Activated CD4-positive, alpha-beta T cell treated with anti-CD3 and anti-CD28 coated beads, Interleukin-2, Interleukin-6, amounts not matched to agents 100 ng/mL and 50 ng/mL, durations not matched to agents 16 hours and 8 hours (primary cell): ENCODE measurements at regions not wholly inside any gene's neighbourhood (a gene's known extent, or its start where the extent isn't known, plus 50 kb on each side); places are given as distances from the start of the nearest gene placed in this dataset.
A peak's percentile ranks its signal among the peaks of the same experiment; 100 is the strongest.

ENCODE experiments used
- DNase-seq: peaks from one replicate; pipeline ENCODE4 v3.0.0-alpha.2; 2020

GRCh38 chr1:115491298-115492018 is 150.3 kb upstream of the VANGL1 start:
- no peak for DNase-seq

- no peak for DNase-seq
Observed at GRCh38 chr1:115479055-115479482, 141.0 kb upstream of the NGF start.

- DNase-seq = no peak
Observed at GRCh38 chr1:115477071-115477470, 139.0 kb upstream of the NGF start.

GRCh38 chr1:115476616-115477015 is 138.6 kb upstream of the NGF start:
- no peak for DNase-seq

GRCh38 chr1:115475901-115476300 is 137.9 kb upstream of the NGF start:
- DNase-seq = no peak

GRCh38 chr1:115475252-115475651 is 137.2 kb upstream of the NGF start:
- no peak for DNase-seq

- no peak for DNase-seq
Observed at GRCh38 chr1:115473986-115474565, 136.0 kb upstream of the NGF start.

- DNase-seq = peak; percentile 36
Observed at GRCh38 chr1:115469703-115470476, 131.8 kb upstream of the NGF start.

- DNase-seq = no peak
Observed at GRCh38 chr1:115467790-115468189, 129.7 kb upstream of the NGF start.

- DNase-seq = no peak
Observed at GRCh38 chr1:115467196-115467595, 129.1 kb upstream of the NGF start.

GRCh38 chr1:115466433-115466832 is 128.4 kb upstream of the NGF start:
- no peak for DNase-seq

GRCh38 chr1:115465802-115466363 is 127.8 kb upstream of the NGF start:
- no peak for DNase-seq

- no peak for DNase-seq
Observed at GRCh38 chr1:115463347-115463746, 125.3 kb upstream of the NGF start.

- no peak for DNase-seq
Observed at GRCh38 chr1:115462566-115463076, 124.6 kb upstream of the NGF start.

GRCh38 chr1:115461526-115461925 is 123.5 kb upstream of the NGF start:
- no peak for DNase-seq

- DNase-seq = no peak
Observed at GRCh38 chr1:115459161-115459560, 121.1 kb upstream of the NGF start.

- DNase-seq = no peak
Observed at GRCh38 chr1:115458426-115459114, 120.5 kb upstream of the NGF start.

GRCh38 chr1:115457289-115457688 is 119.2 kb upstream of the NGF start:
- DNase-seq = no peak

- no peak for DNase-seq
Observed at GRCh38 chr1:115456441-115456961, 118.5 kb upstream of the NGF start.

GRCh38 chr1:115454837-115455511 is 116.9 kb upstream of the NGF start:
- no peak for DNase-seq

GRCh38 chr1:115453666-115454065 is 115.6 kb upstream of the NGF start:
- DNase-seq = no peak
